Vagina (tissue), 2 donors: ENCODE measurements at regions not wholly inside any gene's neighbourhood (a gene's known extent, or its start where the extent isn't known, plus 50 kb on each side); places are given as distances from the start of the nearest gene placed in this dataset.
A peak's percentile ranks its signal among the peaks of the same experiment; 100 is the strongest.
"Not testable (repeated sequence)": the region's sequence is repeated elsewhere in the genome, so short reads cannot be mapped to it uniquely, and the experiment has no call there.

ENCODE experiments used
- DNase-seq, 2 donors: peaks; one replicate each; pipeline ENCODE4 v3.0.0-alpha.2; 2017; ENCODE audit errors: extremely low spot score in 2 of 2
- H3K27ac ChIP-seq: fragments of 200-600 bp; sonication (generic); one replicate; pipeline ENCODE4 v1.5.1; 2019
- H3K27me3 ChIP-seq: fragments of 200-600 bp; sonication (generic); one replicate; pipeline ENCODE4 v1.5.1; 2019
- H3K36me3 ChIP-seq, 2 donors: fragments of 200-600 bp; sonication (generic); one replicate each; pipeline ENCODE4 v1.5.1; 2017 to 2019
- H3K4me1 ChIP-seq: fragments of 200-600 bp; sonication (generic); one replicate; pipeline ENCODE4 v1.5.1; 2019
- H3K4me3 ChIP-seq, 2 donors: fragments of 200-600 bp; sonication (generic); 1 replicate in 1 of 2; 2 replicates in 1 of 2; pipeline ENCODE4 v1.5.1; 2016 to 2019
- H3K9me3 ChIP-seq: fragments of 200-600 bp; sonication (generic); one replicate; pipeline ENCODE4 v1.5.1; 2019
- POLR2A ChIP-seq, 2 donors: fragments of 450-650 bp; IDR thresholded peaks; one replicate each; pipeline ENCODE4 v1.6.1; 2017; ENCODE audit warnings: antibody characterized with exemption in 2 of 2, mild to moderate bottlenecking in 2 of 2, moderate library complexity in 2 of 2
- POLR2AphosphoS5 ChIP-seq, 2 donors: sonication (generic); formaldehyde crosslinking; IDR thresholded peaks; one replicate each; pipeline ENCODE4 v1.9.0; 2017; ENCODE audit warnings: antibody characterized with exemption in 2 of 2, mild to moderate bottlenecking in 2 of 2, low read depth in 1 of 2; ENCODE audit not compliant: insufficient read depth in 1 of 2
- intact Hi-C: fragments of 100-400 bp; cut with DNase I; formaldehyde crosslinking; loops from one replicate; pipeline ENCODE4 v1.15.1; 2023
- TF ChIP-seq, protein P1 (sequence below), 3 experiments: fragments of 450-650 bp in 2 of 3; fragments of 200-600 bp in 1 of 3; sonication (generic) in 1 of 3; IDR thresholded peaks; one replicate each; pipeline ENCODE4 v1.5.1; 2017 to 2019; ENCODE audit warnings: antibody characterized with exemption in 3 of 3, mild to moderate bottlenecking in 2 of 3, moderate library complexity in 2 of 3

DNA sequence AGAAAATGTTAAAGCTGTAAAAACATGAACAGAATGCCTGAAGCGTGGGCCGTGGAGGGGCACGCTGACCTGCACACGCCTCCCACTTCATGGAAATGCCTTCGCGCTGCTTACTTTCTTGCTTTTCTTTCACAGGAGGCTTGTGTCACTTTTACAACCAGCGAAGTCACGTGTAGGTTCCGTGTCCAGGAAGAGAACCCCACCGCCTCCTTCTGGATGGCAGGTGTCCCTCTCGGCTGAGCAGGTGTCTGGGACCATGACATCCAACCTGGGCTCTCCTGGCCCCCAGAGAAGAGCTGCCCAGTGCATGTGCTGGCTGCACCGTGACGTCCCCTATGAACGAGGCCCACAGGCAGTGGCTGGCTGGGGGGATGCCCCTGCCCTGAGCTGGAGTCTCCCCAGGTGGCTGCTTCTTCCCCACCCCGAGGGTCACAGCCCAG is 345.0 kb upstream of the SFSWAP start:
- peak in 1 of 2 donors; percentile 78 for TF ChIP-seq POLR2AphosphoS5 (IDR thresholded peaks at IDR 0.05; ENCODE audit: insufficient read depth in 1 of 2, low read depth in 1 of 2)
- TF ChIP-seq, protein P1, sequence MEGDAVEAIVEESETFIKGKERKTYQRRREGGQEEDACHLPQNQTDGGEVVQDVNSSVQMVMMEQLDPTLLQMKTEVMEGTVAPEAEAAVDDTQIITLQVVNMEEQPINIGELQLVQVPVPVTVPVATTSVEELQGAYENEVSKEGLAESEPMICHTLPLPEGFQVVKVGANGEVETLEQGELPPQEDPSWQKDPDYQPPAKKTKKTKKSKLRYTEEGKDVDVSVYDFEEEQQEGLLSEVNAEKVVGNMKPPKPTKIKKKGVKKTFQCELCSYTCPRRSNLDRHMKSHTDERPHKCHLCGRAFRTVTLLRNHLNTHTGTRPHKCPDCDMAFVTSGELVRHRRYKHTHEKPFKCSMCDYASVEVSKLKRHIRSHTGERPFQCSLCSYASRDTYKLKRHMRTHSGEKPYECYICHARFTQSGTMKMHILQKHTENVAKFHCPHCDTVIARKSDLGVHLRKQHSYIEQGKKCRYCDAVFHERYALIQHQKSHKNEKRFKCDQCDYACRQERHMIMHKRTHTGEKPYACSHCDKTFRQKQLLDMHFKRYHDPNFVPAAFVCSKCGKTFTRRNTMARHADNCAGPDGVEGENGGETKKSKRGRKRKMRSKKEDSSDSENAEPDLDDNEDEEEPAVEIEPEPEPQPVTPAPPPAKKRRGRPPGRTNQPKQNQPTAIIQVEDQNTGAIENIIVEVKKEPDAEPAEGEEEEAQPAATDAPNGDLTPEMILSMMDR (IDR thresholded peaks at IDR 0.05), result no peak
- Histone ChIP-seq H3K9me3 (no peaks in the 10 kb centered on the region), H3K36me3 (no peaks in the 10 kb centered on the region), H3K4me1 (peaks cover 40% of the 10 kb centered on the region), H3K4me3 (no peak overlapping the region), H3K27ac (peak overlapping the region; percentile 77), H3K27me3 (no peaks in the 10 kb centered on the region)
- no peak for DNase-seq
- intact Hi-C loops, result no loop called here

DNA sequence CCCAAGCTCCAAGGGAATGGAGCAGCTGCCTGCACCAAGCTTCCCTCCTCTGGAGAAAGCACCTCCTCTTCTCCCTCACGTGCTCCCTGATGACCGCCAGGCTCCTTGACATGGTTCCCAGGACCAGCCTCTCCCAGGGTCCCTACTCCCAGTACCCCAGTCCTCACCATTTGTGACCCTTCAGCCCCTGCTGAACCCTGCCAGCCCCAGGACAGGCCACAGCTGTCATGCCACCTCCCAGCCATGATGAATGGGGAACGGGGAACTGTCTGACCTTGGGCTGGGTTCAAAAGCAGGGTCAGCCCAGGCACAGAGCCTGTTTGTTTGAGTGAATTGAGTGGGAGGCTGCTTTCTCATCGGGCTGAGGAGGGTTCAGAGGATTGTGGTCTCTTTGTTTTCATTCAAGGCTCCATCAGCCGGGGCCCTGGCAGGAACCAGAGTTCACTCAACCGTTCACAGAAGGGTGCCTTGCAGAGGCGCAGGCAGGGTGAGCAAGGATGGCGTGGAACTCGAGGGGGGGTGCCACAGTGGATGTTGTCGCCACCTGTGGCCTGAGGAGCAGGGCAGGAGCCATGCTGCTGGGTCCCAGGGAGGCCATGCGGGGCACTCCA is 344.5 kb upstream of the SFSWAP start:
- no peak for TF ChIP-seq POLR2AphosphoS5 (IDR thresholded peaks at IDR 0.05; ENCODE audit: insufficient read depth in 1 of 2, low read depth in 1 of 2)
- no peak for TF ChIP-seq POLR2A (IDR thresholded peaks at IDR 0.05)
- TF ChIP-seq, protein P1 (IDR thresholded peaks at IDR 0.05), result no peak
- Histone ChIP-seq H3K27ac (peak overlapping the region; percentile 77), H3K4me1 (peaks cover 45% of the 10 kb centered on the region), H3K4me3 (no peak overlapping the region), H3K9me3 (no peaks in the 10 kb centered on the region), H3K36me3 (no peaks in the 10 kb centered on the region), H3K27me3 (no peaks in the 10 kb centered on the region)
- intact Hi-C loops, result no loop called here
- DNase-seq, result no peak

DNA sequence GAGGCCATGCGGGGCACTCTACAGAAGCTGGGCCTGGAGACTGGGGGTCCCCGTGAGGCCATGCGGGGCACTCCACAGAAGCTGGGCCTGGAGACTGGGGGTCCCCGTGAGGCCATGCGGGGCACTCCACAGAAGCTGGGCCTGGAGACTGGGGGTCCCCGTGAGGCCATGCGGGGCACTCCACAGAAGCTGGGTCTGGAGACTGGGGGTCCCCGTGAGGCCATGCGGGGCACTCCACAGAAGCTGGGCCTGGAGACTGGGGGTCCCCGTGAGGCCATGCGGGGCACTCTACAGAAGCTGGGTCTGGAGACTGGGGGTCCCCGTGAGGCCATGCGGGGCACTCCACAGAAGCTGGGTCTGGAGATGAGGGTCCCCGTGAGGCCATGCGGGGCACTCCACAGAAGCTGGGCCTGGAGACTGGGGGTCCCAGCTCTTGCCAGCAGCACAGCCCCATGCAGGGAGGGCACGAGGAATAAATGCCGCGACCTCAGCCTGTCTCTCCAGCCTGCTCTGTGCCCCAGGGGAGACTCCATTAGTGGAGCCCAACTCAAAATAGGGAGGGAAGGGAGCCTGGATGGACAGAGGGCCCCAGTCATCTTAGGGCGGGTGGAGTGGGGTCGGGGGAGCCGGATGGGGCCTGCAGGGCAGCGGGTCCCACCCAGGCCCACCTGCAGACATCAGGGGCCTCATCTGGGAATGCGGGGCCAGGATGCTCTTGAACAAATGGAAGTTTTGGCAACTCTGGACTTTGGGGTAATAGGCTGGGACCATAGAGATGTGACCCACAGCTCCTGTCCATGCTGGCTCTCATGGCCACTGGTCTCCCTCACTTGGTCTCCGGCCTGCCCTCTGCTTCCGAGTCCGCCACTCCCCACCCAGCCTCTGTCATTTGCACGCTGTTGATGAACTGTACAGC is 343.6 kb upstream of the SFSWAP start:
- H3K36me3 ChIP-seq, H3K9me3 ChIP-seq, intact Hi-C loops, DNase-seq, H3K27me3 ChIP-seq, H3K4me3 ChIP-seq: not testable (repeated sequence)
- H3K4me1 ChIP-seq, result peaks cover 54% of the 10 kb centered on the region
- H3K27ac ChIP-seq, result peak overlapping the region; percentile 77

DNA sequence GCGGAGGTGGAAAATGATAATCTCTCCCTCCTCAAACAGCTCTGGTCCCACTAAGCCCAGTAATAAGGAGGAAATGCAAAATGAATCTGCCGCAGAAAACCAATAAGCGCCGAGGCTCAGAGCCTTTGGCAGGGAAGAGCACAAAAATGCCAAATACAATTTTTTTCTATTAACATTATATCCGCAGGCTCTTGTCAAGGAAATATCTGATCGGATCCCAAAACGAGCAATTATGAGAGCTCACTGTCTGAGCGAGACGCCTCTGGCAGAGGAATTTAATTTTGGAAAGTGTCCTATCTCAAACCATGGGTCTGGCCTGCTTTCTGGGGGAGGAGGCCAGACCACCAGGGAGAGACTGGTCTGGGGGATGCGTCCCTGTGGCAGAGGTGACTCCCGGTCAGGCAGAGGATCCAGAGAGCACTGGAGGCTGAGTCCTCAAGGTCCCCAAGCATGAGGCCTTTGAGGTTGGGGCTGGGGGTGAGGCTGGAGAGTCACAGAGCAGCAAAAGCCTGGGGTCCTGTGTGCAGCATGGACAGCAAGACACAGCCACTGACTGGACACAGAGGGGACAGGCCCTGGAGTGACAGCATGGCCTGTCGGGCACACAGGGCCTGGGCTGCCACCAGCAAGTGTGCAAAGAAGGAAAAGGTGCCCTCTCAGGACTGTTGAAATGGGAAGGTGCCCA is 342.8 kb upstream of the SFSWAP start:
- DNase-seq, result no peak
- Histone ChIP-seq H3K27me3 (no peaks in the 10 kb centered on the region), H3K4me1 (peaks cover 55% of the 10 kb centered on the region), H3K4me3 (no peak overlapping the region), H3K27ac (peak overlapping the region; percentile 71), H3K9me3 (no peaks in the 10 kb centered on the region), H3K36me3 (no peaks in the 10 kb centered on the region)
- TF ChIP-seq POLR2AphosphoS5 (IDR thresholded peaks at IDR 0.05; ENCODE audit: insufficient read depth in 1 of 2, low read depth in 1 of 2) (no peak), POLR2A (IDR thresholded peaks at IDR 0.05) (no peak)
- TF ChIP-seq, protein P1 (IDR thresholded peaks at IDR 0.05), result no peak
- intact Hi-C loops, result no loop called here

DNA sequence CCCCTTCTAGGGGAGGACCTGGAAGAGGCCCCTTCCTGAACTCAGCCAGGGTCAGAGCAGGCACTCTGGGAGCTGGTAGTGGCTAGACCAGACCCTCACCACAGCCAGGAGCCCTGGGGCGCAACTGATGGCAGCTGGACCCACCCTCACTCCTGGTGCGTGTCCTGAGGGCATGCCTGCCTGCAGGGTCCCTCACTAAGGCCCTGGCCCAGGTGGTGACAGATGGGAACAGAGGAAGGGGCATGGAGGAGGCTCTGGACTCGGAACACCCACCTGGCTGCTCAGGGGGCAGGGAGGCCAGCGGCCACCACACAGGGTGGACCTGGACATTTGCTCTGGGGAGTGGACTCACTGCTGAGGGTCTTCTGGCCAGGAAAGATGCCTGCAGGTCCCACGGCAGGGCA is 342.2 kb upstream of the SFSWAP start:
- Histone ChIP-seq H3K27ac (peak overlapping the region; percentile 71), H3K4me3 (no peak overlapping the region), H3K4me1 (peaks cover 55% of the 10 kb centered on the region), H3K27me3 (no peaks in the 10 kb centered on the region), H3K9me3 (no peaks in the 10 kb centered on the region), H3K36me3 (no peaks in the 10 kb centered on the region)
- DNase-seq, result no peak
- intact Hi-C loops, result no loop called here
- TF ChIP-seq POLR2AphosphoS5 (IDR thresholded peaks at IDR 0.05; ENCODE audit: insufficient read depth in 1 of 2, low read depth in 1 of 2), result no peak
- TF ChIP-seq, protein P1 (IDR thresholded peaks at IDR 0.05), result no peak
- TF ChIP-seq POLR2A (IDR thresholded peaks at IDR 0.05), result no peak
